ENCODE measurements at regions not wholly inside any gene's neighbourhood (a gene's known extent, or its start where the extent isn't known, plus 50 kb on each side); places are given as distances from the start of the nearest gene placed in this dataset.

GRCh38 chr9:109925799-109926198, 145.8 kb downstream of the PALM2AKAP2 start:
- Mint-ChIP-seq H3K27ac (ENCODE audit: unreplicated experiment) (no peak overlapping the region), H3K27me3 (ENCODE audit: unreplicated experiment) (peaks cover 9% of the 10 kb centered on the region), H3K36me3 (ENCODE audit: insufficient read depth, unreplicated experiment) (no peaks in the 10 kb centered on the region), H3K4me3 (ENCODE audit: low read depth, unreplicated experiment) (no peak overlapping the region), H3K9me3 (ENCODE audit: low read depth, unreplicated experiment) (no peaks in the 10 kb centered on the region), H3K4me1 (ENCODE audit: low read depth, unreplicated experiment) (no peaks in the 10 kb centered on the region)
- no peak for DNase-seq
- intact Hi-C loops (cut with micrococcal nuclease; ENCODE audit: unreplicated experiment): no loop called here
- CTCF ChIA-PET: no interaction called here
- no TSS peak for BruUV-seq (replicated peaks)
- no peak for TF ChIP-seq CTCF (IDR thresholded peaks at IDR 0.05; ENCODE audit: unreplicated experiment)

- CTCF ChIA-PET: no interaction called here
- Mint-ChIP-seq H3K36me3 (ENCODE audit: insufficient read depth, unreplicated experiment) (no peaks in the 10 kb centered on the region), H3K27ac (ENCODE audit: unreplicated experiment) (no peak overlapping the region), H3K27me3 (ENCODE audit: unreplicated experiment) (peaks cover 16% of the 10 kb centered on the region), H3K4me3 (ENCODE audit: low read depth, unreplicated experiment) (no peak overlapping the region), H3K9me3 (ENCODE audit: low read depth, unreplicated experiment) (no peaks in the 10 kb centered on the region), H3K4me1 (ENCODE audit: low read depth, unreplicated experiment) (no peaks in the 10 kb centered on the region)
- no peak for DNase-seq
- no peak for TF ChIP-seq CTCF (IDR thresholded peaks at IDR 0.05; ENCODE audit: unreplicated experiment)
- intact Hi-C loops (cut with micrococcal nuclease; ENCODE audit: unreplicated experiment): no loop called here
- no TSS peak for BruUV-seq (replicated peaks)
Measured at GRCh38 chr9:109926421-109926869, 146.4 kb downstream of the PALM2AKAP2 start.

GRCh38 chr9:109931623-109932022, 151.6 kb downstream of the PALM2AKAP2 start:
- Mint-ChIP-seq H3K27ac (ENCODE audit: unreplicated experiment) (no peak overlapping the region), H3K4me1 (ENCODE audit: low read depth, unreplicated experiment) (no peaks in the 10 kb centered on the region), H3K27me3 (ENCODE audit: unreplicated experiment) (peaks cover 19% of the 10 kb centered on the region), H3K36me3 (ENCODE audit: insufficient read depth, unreplicated experiment) (no peaks in the 10 kb centered on the region), H3K4me3 (ENCODE audit: low read depth, unreplicated experiment) (no peak overlapping the region), H3K9me3 (ENCODE audit: low read depth, unreplicated experiment) (no peaks in the 10 kb centered on the region)
- BruUV-seq (replicated peaks): no TSS peak
- intact Hi-C loops (cut with micrococcal nuclease; ENCODE audit: unreplicated experiment): no loop called here
- TF ChIP-seq CTCF (IDR thresholded peaks at IDR 0.05; ENCODE audit: unreplicated experiment): no peak
- CTCF ChIA-PET: no interaction called here
- no peak for DNase-seq

- intact Hi-C loops (cut with micrococcal nuclease; ENCODE audit: unreplicated experiment): no loop called here
- Mint-ChIP-seq H3K9me3 (ENCODE audit: low read depth, unreplicated experiment) (no peaks in the 10 kb centered on the region), H3K4me1 (ENCODE audit: low read depth, unreplicated experiment) (no peaks in the 10 kb centered on the region), H3K4me3 (ENCODE audit: low read depth, unreplicated experiment) (no peak overlapping the region), H3K36me3 (ENCODE audit: insufficient read depth, unreplicated experiment) (no peaks in the 10 kb centered on the region), H3K27ac (ENCODE audit: unreplicated experiment) (no peak overlapping the region), H3K27me3 (ENCODE audit: unreplicated experiment) (peaks cover 19% of the 10 kb centered on the region)
- no peak for DNase-seq
- BruUV-seq (replicated peaks): no TSS peak
- CTCF ChIA-PET: no interaction called here
- no peak for TF ChIP-seq CTCF (IDR thresholded peaks at IDR 0.05; ENCODE audit: unreplicated experiment)
Measured at GRCh38 chr9:109934136-109934856, 154.3 kb downstream of the PALM2AKAP2 start.
